ENCODE measurements at regions not wholly inside any gene's neighbourhood (a gene's known extent, or its start where the extent isn't known, plus 50 kb on each side); places are given as distances from the start of the nearest gene placed in this dataset.

- no peak for DNase-seq (ENCODE audit: low read depth, low spot score)
- no peak for FAIRE-seq
- ATAC-seq: no peak
- SMC1A ChIA-PET (ENCODE audit: uncharacterized antibody, unreplicated experiment): no interaction called here
- RAD21 ChIA-PET (ENCODE audit: unreplicated experiment): no interaction called here
- Histone ChIP-seq H3K79me2 (ENCODE audit: control insufficient read depth, insufficient read depth, low read length) (no peaks in the 10 kb centered on the region), H3K27ac (ENCODE audit: control insufficient read depth, insufficient read depth) (no peak overlapping the region), H3K4me2 (ENCODE audit: control insufficient read depth, insufficient read depth) (no peak overlapping the region), H4K20me1 (ENCODE audit: control insufficient read depth, insufficient read depth) (no peaks in the 10 kb centered on the region), H3K36me3 (ENCODE audit: control insufficient read depth in 2 of 2, insufficient read depth in 2 of 2, low read length in 1 of 2) (no peaks in the 10 kb centered on the region), H3K4me1 (ENCODE audit: control insufficient read depth, insufficient read depth, low read length) (no peaks in the 10 kb centered on the region), H3K27me3 (replicated peaks in 1 of 2; ENCODE audit: control insufficient read depth in 2 of 2, insufficient read depth in 2 of 2, low read length in 1 of 2) (no peaks in the 10 kb centered on the region), H3K4me3 (no peak overlapping the region), H3K9me3 (replicated peaks; ENCODE audit: control insufficient read depth, insufficient read depth, low read length) (no peaks in the 10 kb centered on the region), H3K9ac (ENCODE audit: control insufficient read depth, insufficient read depth, low read length) (no peak overlapping the region), H2AFZ (ENCODE audit: control insufficient read depth, low read depth, low read length) (no peak overlapping the region)
- intact Hi-C loops (cut with micrococcal nuclease; ENCODE audit: unreplicated experiment) (loop anchor here (10.0 kb wide), 1 partner anchor 272 kb away; no protein-coding TSS in a partner anchor), in situ Hi-C loops (cut with MboI) (no loop called here)
- CTCF ChIA-PET: no interaction called here
- no TSS peak for BruUV-seq (replicated peaks)
- WGBS (ENCODE audit: insufficient coverage, insufficient replicate concordance, low lambda C conversion rate, missing lambda C conversion rate): 41% methylated on average over 3 of the region's 3 CpGs
- POLR2A ChIA-PET: no interaction called here
- TF ChIP-seq ELK1 (IDR thresholded peaks at IDR 0.05; ENCODE audit: low read depth, low read length) (no peak), ZNF217 (IDR thresholded peaks at IDR 0.05) (no peak), MEF2B (IDR thresholded peaks at IDR 0.05; ENCODE audit: partially characterized antibody, poor library complexity, severe bottlenecking) (no peak), SMC3 (IDR thresholded peaks at IDR 0.05; ENCODE audit: borderline replicate concordance, low read length) (no peak), MXI1 (IDR thresholded peaks at IDR 0.05; ENCODE audit: low read depth, low read length) (no peak), SREBF2 (IDR thresholded peaks at IDR 0.05; ENCODE audit: low read length) (no peak), BCL3 (IDR thresholded peaks at IDR 0.05; ENCODE audit: borderline replicate concordance, insufficient read depth, low read depth, low read length, poor library complexity, severe bottlenecking) (peak; percentile 64), TCF3 (IDR thresholded peaks at IDR 0.05; ENCODE audit: borderline replicate concordance, insufficient read depth, low read depth, low read length) (no peak), RCOR1 (conservative IDR thresholded peaks at IDR 0.05; ENCODE audit: low read depth, low read length) (no peak), ZBTB40 (IDR thresholded peaks at IDR 0.05; ENCODE audit: borderline replicate concordance) (no peak), E2F4 (IDR thresholded peaks at IDR 0.05; ENCODE audit: low read depth, low read length) (no peak), PBX3 (IDR thresholded peaks at IDR 0.05; ENCODE audit: insufficient replicate concordance, low read depth, low read length) (peak; percentile 36), LARP7 (IDR thresholded peaks at IDR 0.05) (no peak)
These were observed 678.1 kb downstream of the ANKRD7 start for GRCh38 chr7:118902600-118902999.
